ENCODE measurements at regions not wholly inside any gene's neighbourhood (a gene's known extent, or its start where the extent isn't known, plus 50 kb on each side); places are given as distances from the start of the nearest gene placed in this dataset.
"Not testable (repeated sequence)": the region's sequence is repeated elsewhere in the genome, so short reads cannot be mapped to it uniquely, and the experiment has no call there.

GRCh38 chr1:72439036-72439435 lies 156.7 kb upstream of the NEGR1 start:
- Histone ChIP-seq H3K9ac (no peak overlapping the region), H3K36me3 (no peaks in the 10 kb centered on the region), H4K20me1 (no peaks in the 10 kb centered on the region), H3K27me3 (no peaks in the 10 kb centered on the region), H3K27ac (no peak overlapping the region), H3K4me1 (peaks cover 0 to 13% (median 0%) of the 10 kb centered on the region in 10 experiments; a peak in 2 of 20 replicates), H3K4me3 (no peak overlapping the region), H3K4me2 (no peak overlapping the region), H3K9me3 (replicated peaks in 1 of 11) (no peaks in the 10 kb centered on the region)
- TF ChIP-seq Cebpa-rat (IDR thresholded peaks at IDR 0.05) = no peak

GRCh38 chr1:72438270-72438669 lies 155.9 kb upstream of the NEGR1 start:
- Histone ChIP-seq H3K4me1 (peaks cover 0 to 13% (median 0%) of the 10 kb centered on the region in 10 experiments; a peak in 2 of 20 replicates), H3K27ac (no peak overlapping the region), H3K36me3 (no peaks in the 10 kb centered on the region), H3K9me3 (replicated peaks in 1 of 11) (no peaks in the 10 kb centered on the region), H3K4me2 (no peak overlapping the region), H4K20me1 (no peaks in the 10 kb centered on the region), H3K27me3 (no peaks in the 10 kb centered on the region), H3K9ac (no peak overlapping the region), H3K4me3 (no peak overlapping the region)
- TF ChIP-seq Cebpa-rat (IDR thresholded peaks at IDR 0.05) = no peak

GRCh38 chr1:72435025-72435424 lies 152.7 kb upstream of the NEGR1 start:
- no peaks in the 10 kb centered on the region for H3K36me3 ChIP-seq
- no peak for TF ChIP-seq Cebpa-rat (IDR thresholded peaks at IDR 0.05)
- no peaks in the 10 kb centered on the region for H4K20me1 ChIP-seq
- no peak overlapping the region for H3K4me2 ChIP-seq
- H3K4me3 ChIP-seq = no peak overlapping the region
- H3K27ac ChIP-seq = no peak overlapping the region
- H3K4me1 ChIP-seq = peaks cover 0 to 13% (median 0%) of the 10 kb centered on the region in 10 experiments; a peak in 2 of 20 replicates
- no peak overlapping the region for H3K9ac ChIP-seq
- no peaks in the 10 kb centered on the region for H3K27me3 ChIP-seq
- no peaks in the 10 kb centered on the region for H3K9me3 ChIP-seq (replicated peaks in 1 of 11)

- H4K20me1 ChIP-seq = no peaks in the 10 kb centered on the region
- no peak for TF ChIP-seq Cebpa-rat (IDR thresholded peaks at IDR 0.05)
- H3K4me1 ChIP-seq = peaks cover 0 to 13% (median 0%) of the 10 kb centered on the region in 10 experiments; a peak in 2 of 20 replicates
- no peak overlapping the region for H3K27ac ChIP-seq
- H3K36me3 ChIP-seq = no peaks in the 10 kb centered on the region
- H3K9me3 ChIP-seq (replicated peaks in 1 of 11) = peaks cover 0 to under 1% (median 0%) of the 10 kb centered on the region in 11 experiments; a peak in 2 of 22 replicates
- no peak overlapping the region for H3K4me2 ChIP-seq
- no peak overlapping the region for H3K9ac ChIP-seq
- H3K4me3 ChIP-seq = no peak overlapping the region
- no peaks in the 10 kb centered on the region for H3K27me3 ChIP-seq
Measured at GRCh38 chr1:72434070-72434469, 151.7 kb upstream of the NEGR1 start.

- Histone ChIP-seq H3K4me3 (no peak overlapping the region), H4K20me1 (no peaks in the 10 kb centered on the region), H3K9me3 (replicated peaks in 1 of 11) (peaks cover 0 to 6% (median 1%) of the 10 kb centered on the region in 11 experiments; a peak in 6 of 22 replicates), H3K4me1 (peaks cover 0 to 8% (median 0%) of the 10 kb centered on the region in 10 experiments; a peak in 2 of 20 replicates), H3K27ac (no peak overlapping the region), H3K9ac (no peak overlapping the region), H3K36me3 (no peaks in the 10 kb centered on the region), H3K27me3 (no peaks in the 10 kb centered on the region), H3K4me2 (no peak overlapping the region)
- TF ChIP-seq Cebpa-rat (IDR thresholded peaks at IDR 0.05) = no peak
Measured at GRCh38 chr1:72433591-72433990, 151.3 kb upstream of the NEGR1 start.

- peaks cover 0 to 9% (median 4%) of the 10 kb centered on the region in 11 experiments; a peak in 6 of 22 replicates for H3K9me3 ChIP-seq (replicated peaks in 1 of 11)
- no peak overlapping the region for H3K4me3 ChIP-seq
- no peaks in the 10 kb centered on the region for H3K36me3 ChIP-seq
- H4K20me1 ChIP-seq = no peaks in the 10 kb centered on the region
- H3K4me2 ChIP-seq = no peak overlapping the region
- no peak overlapping the region for H3K9ac ChIP-seq
- no peaks in the 10 kb centered on the region for H3K4me1 ChIP-seq
- no peak overlapping the region for H3K27ac ChIP-seq
- TF ChIP-seq Cebpa-rat (IDR thresholded peaks at IDR 0.05) = no peak
- H3K27me3 ChIP-seq = no peaks in the 10 kb centered on the region
Measured at GRCh38 chr1:72432645-72433267, 150.4 kb upstream of the NEGR1 start.

- Histone ChIP-seq H3K9me3 (replicated peaks in 1 of 11) (peaks cover 0 to 9% (median 4%) of the 10 kb centered on the region in 11 experiments; a peak in 6 of 22 replicates), H3K9ac (no peak overlapping the region), H3K27me3 (no peaks in the 10 kb centered on the region), H3K27ac (no peak overlapping the region), H4K20me1 (no peaks in the 10 kb centered on the region), H3K4me3 (no peak overlapping the region), H3K4me2 (no peak overlapping the region), H3K36me3 (no peaks in the 10 kb centered on the region), H3K4me1 (no peaks in the 10 kb centered on the region)
- TF ChIP-seq Cebpa-rat (IDR thresholded peaks at IDR 0.05) = no peak
Measured at GRCh38 chr1:72431810-72432209, 149.5 kb upstream of the NEGR1 start.

- H3K4me1 ChIP-seq; H3K27ac ChIP-seq; H3K27me3 ChIP-seq; H3K4me2 ChIP-seq; H3K9ac ChIP-seq; H3K9me3 ChIP-seq (replicated peaks in 1 of 11); H3K36me3 ChIP-seq; H3K4me3 ChIP-seq; H4K20me1 ChIP-seq: not testable (repeated sequence)
Measured at GRCh38 chr1:72428276-72428675, 145.9 kb upstream of the NEGR1 start.

GRCh38 chr1:72419229-72419628 lies 136.9 kb upstream of the NEGR1 start:
- no peaks in the 10 kb centered on the region for H4K20me1 ChIP-seq
- no peaks in the 10 kb centered on the region for H3K4me1 ChIP-seq
- H3K4me3 ChIP-seq = no peak overlapping the region
- peaks cover 0 to 2% (median 0%) of the 10 kb centered on the region in 11 experiments; a peak in 3 of 22 replicates for H3K9me3 ChIP-seq (replicated peaks in 1 of 11)
- H3K36me3 ChIP-seq = no peaks in the 10 kb centered on the region
- TF ChIP-seq Cebpa-rat (IDR thresholded peaks at IDR 0.05) = no peak
- no peaks in the 10 kb centered on the region for H3K27me3 ChIP-seq
- H3K27ac ChIP-seq = no peak overlapping the region
- no peak overlapping the region for H3K9ac ChIP-seq
- no peak overlapping the region for H3K4me2 ChIP-seq

GRCh38 chr1:72412286-72412685 lies 129.9 kb upstream of the NEGR1 start:
- H3K27ac ChIP-seq = no peak overlapping the region
- no peaks in the 10 kb centered on the region for H3K4me1 ChIP-seq
- H4K20me1 ChIP-seq = no peaks in the 10 kb centered on the region
- TF ChIP-seq Cebpa-rat (IDR thresholded peaks at IDR 0.05) = no peak
- H3K27me3 ChIP-seq = no peaks in the 10 kb centered on the region
- no peak overlapping the region for H3K4me3 ChIP-seq
- H3K9me3 ChIP-seq (replicated peaks in 1 of 11) = no peaks in the 10 kb centered on the region
- no peak overlapping the region for H3K9ac ChIP-seq
- H3K36me3 ChIP-seq = no peaks in the 10 kb centered on the region
- no peak overlapping the region for H3K4me2 ChIP-seq
